ENCODE measurements at regions not wholly inside any gene's neighbourhood (a gene's known extent, or its start where the extent isn't known, plus 50 kb on each side); places are given as distances from the start of the nearest gene placed in this dataset.
"Not testable (repeated sequence)": the region's sequence is repeated elsewhere in the genome, so short reads cannot be mapped to it uniquely, and the experiment has no call there.

GRCh38 chr11:34754171-34754823 lies 133.4 kb downstream of the EHF start:
- peak in 1 of 3 donors; percentile 23 for DNase-seq

- DNase-seq: peak in 1 of 3 donors; percentile 12
These were observed 130.0 kb downstream of the EHF start for GRCh38 chr11:34750692-34751405.

GRCh38 chr11:34749666-34750659 lies 129.1 kb downstream of the EHF start:
- DNase-seq: peak; percentile 12 to 39 (median 19)

GRCh38 chr11:34748036-34748435 lies 127.1 kb downstream of the EHF start:
- no peak for DNase-seq

GRCh38 chr11:34747251-34747650 lies 126.4 kb downstream of the EHF start:
- DNase-seq: no peak

- DNase-seq: peak in 1 of 3 donors; percentile 15
These were observed 124.3 kb downstream of the EHF start for GRCh38 chr11:34745195-34745594.

- no peak for DNase-seq
These were observed 123.6 kb downstream of the EHF start for GRCh38 chr11:34744511-34744910.

GRCh38 chr11:34738237-34738636 lies 117.3 kb downstream of the EHF start:
- no peak for DNase-seq

- DNase-seq: no peak
These were observed 111.9 kb downstream of the EHF start for GRCh38 chr11:34732831-34733230.

GRCh38 chr11:34731603-34732002 lies 110.7 kb downstream of the EHF start:
- DNase-seq: no peak

GRCh38 chr11:34730544-34731295 lies 109.8 kb downstream of the EHF start:
- no peak for DNase-seq

GRCh38 chr11:34728609-34729008 lies 107.7 kb downstream of the EHF start:
- DNase-seq: no peak

- DNase-seq: no peak
These were observed 106.4 kb downstream of the EHF start for GRCh38 chr11:34727228-34727737.

- DNase-seq: no peak
These were observed 104.1 kb downstream of the EHF start for GRCh38 chr11:34724973-34725372.

GRCh38 chr11:34721646-34722045 lies 100.8 kb downstream of the EHF start:
- DNase-seq: no peak

- DNase-seq: no peak
These were observed 98.5 kb downstream of the EHF start for GRCh38 chr11:34719303-34719848.

- not testable (repeated sequence) for DNase-seq
These were observed 92.7 kb downstream of the EHF start for GRCh38 chr11:34713631-34714030.
